Activated CD8-positive, alpha-beta memory T cell treated with anti-CD3 and anti-CD28 coated beads for 24 hours (primary cell): ENCODE measurements at regions not wholly inside any gene's neighbourhood (a gene's known extent, or its start where the extent isn't known, plus 50 kb on each side); places are given as distances from the start of the nearest gene placed in this dataset.
"Not testable (repeated sequence)": the region's sequence is repeated elsewhere in the genome, so short reads cannot be mapped to it uniquely, and the experiment has no call there.

Source experiments
- DNase-seq: peaks from one replicate; pipeline ENCODE4 v3.0.0-alpha.2; 2020

DNA sequence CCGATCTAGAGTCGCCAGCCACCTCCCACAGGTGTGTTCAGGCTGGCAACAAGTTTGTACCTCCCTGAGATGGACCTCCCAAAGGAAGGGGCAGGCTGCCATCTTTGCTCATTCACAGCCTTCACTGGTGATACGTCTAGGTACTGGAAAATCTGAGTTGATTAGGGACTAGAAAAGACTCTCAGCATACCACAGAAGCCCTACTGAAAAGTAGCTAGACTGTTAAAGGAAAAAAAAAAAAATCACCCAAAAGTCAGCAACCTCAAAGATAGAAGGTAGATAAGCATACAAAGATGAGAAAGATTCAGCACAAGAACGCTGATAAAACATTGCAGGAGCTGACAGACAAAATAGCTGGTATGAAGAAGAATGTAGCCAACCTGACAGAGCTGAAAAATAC lies 128.6 kb upstream of the WDR75 start:
- no peak for DNase-seq

DNA sequence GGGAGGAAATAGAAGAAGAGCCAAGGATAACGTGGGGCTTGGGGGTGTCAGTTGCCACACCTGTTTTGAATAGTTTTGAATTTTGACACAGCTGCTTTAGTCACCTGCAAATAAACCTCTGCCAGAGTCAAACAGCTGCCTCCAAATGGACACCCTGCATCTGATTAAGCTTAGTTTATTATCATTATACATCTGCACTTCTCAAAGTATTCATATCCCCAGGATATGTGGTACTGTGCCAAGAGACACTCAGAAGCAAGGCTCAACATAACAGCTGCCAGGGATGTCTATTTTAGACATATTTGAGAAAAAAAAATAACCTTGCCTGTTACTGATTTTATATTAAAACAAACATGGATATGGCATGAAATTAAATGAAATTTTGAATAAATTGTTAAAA lies 122.5 kb upstream of the WDR75 start:
- no peak for DNase-seq

DNA sequence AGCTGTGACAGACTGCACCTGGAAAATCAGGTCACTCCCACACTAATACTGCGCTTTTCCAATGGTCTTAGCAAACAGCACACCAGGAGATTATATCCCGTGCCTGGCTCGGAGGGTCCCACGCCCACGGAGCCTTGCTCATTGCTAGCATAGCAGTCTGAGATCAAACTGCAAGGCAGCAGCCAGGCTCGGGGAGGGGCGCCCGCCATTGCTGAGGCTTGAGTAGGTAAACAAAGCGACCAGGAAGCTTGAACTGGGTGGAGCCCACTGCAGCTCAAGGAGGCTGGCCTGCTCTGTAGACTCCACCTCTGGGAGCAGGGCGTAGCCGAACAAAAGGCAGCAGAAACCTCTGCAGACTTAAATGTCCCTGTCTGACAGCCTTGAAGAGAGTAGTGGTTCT lies 121.8 kb upstream of the WDR75 start:
- not testable (repeated sequence) for DNase-seq

DNA sequence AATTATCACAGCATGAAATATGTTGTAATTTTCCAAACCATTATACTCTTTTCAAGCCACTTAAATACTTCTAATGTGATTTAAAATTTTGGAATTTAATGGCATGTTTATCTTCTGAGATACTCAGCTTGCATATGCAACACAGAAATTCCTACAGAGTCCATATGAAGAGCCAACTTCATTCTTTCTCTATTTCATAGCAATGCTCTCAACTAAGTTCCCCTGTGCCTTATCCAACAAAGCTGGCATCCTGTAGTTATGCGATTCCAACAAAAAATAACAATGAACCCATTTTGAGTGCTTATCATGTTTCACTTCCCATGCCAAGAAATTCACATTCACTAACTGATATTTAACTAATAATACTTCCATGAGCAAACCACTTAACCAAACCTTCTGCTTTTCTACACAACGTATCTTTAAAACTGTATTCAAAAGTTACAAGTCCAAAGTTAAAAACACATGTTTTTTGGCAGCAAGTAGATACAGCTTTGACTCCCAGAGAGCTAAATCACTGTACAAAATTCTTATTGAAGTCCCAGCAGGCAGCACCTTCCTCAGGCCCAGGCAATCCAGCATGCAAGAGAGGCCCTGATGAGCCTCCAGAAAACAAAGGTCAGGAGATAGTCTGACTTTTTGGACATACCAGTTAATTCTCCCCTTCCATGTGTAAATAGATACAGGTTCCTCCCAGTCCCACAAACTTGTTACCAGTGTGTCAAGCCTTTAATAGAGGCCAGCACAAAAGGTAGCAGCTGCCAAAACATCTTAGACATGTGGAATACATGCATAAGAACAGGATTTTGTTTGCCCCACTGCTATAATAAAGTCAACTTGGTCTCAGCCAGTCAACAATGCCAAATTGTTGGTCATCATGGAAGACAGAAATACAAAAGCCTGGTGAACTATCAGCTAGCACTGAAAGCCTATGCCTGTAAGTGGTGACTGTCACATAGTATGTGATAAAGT lies 113.1 kb upstream of the WDR75 start:
- DNase-seq: no peak

DNA sequence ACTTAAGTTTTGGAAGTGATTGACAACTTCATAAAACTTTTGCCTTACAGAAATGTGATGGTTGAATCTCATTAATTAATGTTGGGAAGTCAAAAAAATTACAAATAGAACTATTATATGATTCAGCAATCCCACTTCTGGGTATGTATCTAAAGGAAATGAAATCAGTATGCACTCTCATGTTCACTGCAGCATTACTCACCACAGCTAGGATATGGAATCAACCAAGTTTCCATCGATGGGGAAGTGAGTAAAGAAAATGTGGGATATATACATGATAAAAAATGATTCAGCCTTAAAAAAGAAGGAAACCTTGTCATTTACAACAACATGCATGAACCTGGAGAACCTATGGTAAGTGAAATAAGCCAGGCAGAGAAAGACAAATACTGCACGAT lies 112.4 kb upstream of the WDR75 start:
- DNase-seq: no peak

DNA sequence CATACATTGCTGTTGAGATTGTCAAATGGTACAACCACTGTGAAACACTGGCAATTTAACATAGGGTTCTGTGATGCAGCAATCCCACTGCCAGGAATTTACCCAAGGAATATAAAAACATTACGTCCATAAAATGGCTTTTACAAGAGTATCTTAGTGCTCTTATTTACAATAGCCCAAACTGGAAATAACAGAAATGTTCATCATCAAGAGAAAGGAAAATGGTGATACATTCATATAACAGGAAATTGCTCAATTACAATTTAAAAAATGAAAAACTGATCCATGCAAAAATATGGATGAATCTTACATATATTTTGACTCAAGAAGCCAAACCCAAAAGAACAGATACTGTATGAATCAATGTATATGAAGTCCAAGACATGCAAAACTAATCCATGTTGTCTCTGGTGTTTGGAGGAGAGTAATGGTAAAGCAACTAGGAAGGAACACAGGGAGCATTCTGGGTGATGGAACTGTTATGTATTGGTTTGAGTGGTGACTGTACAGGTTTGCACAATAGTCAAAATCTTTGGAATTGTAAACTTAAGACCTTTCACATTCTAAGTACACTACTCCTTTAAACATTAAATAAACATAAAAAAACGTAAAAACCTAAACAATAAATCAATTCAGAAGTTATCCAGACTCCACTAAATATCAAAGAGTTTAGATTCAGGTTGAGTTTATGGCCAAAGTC lies 104.8 kb upstream of the WDR75 start:
- no peak for DNase-seq

DNA sequence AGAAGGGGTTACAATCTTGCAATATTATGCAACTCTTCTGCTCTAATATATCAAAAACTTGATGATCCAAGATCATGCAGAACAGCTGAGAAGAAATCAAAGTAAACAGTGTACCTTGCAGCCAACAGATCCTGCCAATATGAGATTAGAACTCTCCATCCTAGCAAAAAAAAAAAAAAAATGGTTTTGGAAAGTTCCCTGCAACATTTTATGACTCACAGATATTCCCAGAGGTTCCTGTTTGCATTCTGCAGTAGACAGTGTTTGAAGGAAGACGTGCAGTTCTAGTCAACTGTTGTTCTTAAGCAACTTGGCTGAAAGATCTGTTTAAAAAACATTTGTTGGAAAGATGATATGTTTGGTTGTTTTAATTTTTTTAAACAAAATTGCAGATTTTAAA lies 103.6 kb upstream of the WDR75 start:
- DNase-seq: no peak

DNA sequence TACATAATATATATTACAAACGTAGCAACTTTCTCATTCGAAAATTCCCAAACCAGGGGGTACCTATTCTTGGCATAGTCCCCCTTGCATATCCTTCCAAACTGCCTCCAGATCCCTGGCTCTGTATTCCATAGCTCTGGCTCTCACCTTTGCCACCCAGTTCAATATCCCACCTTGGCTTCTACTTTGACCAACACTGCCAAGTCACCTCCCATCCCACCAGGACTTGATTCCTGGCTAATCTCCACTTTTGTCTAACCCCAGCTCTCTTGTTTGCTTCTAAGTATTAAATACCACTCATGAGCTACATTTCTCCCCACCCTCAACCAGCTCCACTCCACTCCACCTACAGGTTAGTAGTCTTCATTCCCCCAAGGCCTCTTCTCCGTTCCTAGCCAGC lies 103.2 kb upstream of the WDR75 start:
- DNase-seq: no peak

DNA sequence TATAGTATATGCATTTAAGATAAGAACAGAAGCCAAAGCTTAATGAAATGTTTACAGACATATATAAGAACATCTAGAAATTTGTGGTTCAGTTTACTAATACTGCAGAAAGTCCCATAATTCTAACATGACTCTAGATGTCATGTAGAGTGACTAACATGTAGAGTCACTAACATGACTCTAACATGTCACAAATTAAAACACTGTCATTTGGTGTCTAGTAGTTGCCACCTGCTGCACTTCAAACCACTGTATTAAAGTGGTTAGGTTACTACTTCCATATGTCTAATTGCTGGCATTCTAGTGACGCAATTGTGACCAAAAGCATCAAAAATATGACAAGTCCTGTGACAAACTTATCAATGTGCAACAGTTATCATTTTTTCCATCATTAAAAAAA lies 100.2 kb upstream of the WDR75 start:
- no peak for DNase-seq

DNA sequence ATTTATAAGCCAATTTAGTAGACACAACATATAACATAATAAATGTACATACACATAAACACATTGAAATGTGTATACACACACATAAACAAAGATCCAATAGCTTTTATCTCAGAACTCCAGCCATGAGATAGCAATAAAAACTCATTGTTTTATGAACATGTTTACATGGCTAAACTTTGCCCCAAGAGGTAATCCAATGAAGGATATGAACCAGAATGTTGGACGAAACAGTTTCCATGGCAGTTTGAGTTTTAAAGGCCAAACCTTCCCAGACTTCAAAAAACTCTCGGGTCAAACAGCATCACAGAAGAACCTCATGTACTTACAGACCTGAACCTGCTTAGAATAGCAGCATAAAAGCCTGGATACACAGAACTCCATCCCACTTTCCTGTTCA lies 97.2 kb upstream of the WDR75 start:
- no peak for DNase-seq

DNA sequence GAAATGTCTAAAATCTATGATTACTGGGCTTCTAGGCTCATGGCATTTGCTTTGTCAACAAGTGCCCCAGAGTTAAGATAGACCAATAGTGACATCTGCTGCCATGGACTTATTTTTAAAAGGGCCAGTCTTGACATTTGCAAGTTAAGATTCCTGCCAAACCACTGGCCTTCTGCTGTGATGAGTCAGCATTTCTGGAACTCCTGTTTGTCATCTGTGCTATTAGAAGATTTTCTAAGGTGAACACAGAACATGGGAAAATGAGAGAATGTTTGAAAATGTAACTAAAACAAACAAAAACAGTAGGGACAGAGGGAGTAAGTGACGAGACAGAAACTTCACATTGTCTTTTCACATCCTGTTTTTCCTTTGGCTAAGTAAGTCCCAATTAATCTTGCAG lies 93.7 kb upstream of the WDR75 start:
- no peak for DNase-seq

DNA sequence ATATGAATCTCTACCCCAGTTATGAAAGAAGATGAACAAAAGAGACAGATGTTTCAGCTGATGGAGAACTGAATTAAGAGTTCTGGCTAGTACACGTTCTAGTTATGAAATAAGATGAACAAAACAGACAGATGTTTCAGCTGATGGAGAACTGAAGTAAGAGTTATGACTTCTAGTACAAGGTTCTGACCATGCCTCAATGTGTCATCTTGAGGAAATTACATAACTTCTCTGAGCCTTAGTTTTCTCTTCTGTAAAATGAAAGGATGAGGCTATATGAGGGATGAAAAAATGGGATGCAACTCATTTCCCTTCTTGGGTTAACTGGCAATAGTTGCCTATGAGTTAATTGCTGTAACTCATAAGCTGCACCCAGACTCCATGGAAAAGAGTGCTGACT lies 92.9 kb upstream of the WDR75 start:
- DNase-seq: no peak

DNA sequence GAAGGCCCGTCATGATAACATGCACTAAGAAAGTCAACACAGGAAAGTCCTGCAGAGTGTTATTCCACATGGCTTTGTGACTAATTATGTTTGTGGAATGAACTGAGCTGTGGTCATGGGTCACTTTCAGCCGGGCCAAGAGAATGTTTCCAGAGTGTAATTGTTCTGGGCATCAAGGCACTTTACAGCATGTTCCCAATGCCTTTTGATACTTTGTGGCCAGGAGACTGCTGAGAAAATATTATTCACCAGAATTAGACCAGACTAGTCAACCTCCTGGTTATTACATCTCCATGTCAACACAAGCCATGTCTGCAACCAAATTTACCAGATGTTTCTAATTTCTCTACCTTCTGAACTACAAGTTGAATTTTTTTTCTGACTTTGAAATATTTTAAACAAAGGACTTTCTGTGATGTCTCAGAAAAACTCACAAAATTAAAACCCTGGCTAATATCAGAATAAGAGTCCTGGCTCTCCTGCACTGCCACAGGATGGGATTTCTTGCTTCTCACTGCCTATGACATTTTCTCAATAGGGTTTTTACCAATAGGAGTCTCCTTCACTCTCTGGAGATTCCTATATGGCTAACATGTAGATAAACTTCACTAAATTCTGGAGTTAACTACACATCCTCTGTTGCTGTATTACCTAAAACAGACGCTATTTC lies 90.6 kb upstream of the WDR75 start:
- DNase-seq: no peak

DNA sequence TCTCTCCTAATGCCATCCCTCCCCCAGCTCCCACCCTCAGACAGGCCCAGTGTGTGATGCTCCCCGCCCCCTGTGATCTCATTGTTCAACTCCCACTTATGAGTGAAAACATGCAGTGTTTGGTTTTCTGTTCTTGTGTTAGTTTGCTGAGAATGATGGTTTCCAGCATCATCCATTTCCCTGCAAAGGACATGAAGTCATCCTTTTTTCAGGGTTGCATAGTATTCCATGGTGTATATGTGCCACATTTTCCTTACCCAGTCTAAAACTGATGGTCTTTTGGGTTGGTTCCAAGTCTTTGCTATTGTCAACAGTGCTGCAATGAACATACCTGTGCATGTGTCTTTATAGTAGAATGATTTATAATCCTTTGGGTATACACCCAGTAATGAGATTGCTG lies 89.3 kb upstream of the WDR75 start:
- DNase-seq: not testable (repeated sequence)

DNA sequence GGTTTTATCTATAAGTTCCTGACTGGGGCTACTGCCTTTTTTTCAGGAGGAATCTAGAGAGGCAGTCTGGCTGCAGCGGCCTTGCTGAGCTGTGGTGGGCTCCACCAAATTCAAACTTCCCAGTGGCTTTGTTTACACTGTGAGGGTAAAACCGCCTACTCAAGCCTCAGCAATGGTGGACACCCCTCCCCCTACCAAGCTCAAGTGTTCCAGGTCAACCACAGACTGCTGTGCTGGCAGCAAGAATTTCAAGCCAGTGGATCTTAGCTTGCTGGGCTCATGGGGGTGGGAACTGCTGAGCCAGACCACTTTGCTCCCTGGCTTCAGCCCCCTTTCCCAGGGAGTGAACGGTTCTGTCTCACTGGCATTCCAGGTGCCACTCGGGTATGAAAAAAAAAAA lies 83.9 kb upstream of the WDR75 start:
- not testable (repeated sequence) for DNase-seq

DNA sequence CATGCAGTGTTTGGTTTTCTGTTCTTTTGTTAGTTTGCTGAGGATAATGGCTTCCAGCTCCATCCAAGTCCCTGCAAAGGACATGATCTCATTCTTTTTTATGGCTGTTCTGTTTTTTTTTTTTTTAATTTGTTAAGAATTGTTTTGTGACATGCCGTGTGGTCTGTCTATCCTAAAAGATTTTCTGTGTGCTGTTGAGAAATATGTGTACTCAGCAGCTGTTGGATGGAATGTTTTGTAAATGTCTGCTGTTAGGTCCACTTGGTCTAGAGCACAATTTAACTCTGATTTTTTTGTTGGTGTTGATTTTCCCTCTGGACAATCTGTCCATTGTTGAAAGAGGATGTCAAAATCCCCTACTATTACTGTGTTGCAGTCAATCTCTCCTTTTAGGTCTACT lies 80.4 kb upstream of the WDR75 start:
- DNase-seq: no peak

DNA sequence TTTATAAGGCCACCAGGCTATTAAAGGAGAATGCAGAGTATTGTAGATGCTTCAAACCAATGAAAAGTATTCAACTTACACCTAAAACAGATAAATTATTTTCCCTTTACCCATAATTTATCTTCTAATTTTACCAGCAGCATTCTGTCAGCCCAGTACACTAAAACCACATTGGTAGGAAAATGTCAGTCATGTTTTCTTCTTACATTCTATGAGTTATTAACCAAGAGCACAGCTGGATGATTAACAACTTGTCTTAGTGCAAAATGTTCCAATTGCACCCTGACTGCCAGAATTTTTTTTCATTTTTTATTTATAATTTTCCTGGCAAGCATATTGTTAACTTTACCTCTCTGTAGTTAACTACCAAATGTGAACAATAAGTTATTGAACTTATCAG lies 79.0 kb upstream of the WDR75 start:
- DNase-seq: no peak

DNA sequence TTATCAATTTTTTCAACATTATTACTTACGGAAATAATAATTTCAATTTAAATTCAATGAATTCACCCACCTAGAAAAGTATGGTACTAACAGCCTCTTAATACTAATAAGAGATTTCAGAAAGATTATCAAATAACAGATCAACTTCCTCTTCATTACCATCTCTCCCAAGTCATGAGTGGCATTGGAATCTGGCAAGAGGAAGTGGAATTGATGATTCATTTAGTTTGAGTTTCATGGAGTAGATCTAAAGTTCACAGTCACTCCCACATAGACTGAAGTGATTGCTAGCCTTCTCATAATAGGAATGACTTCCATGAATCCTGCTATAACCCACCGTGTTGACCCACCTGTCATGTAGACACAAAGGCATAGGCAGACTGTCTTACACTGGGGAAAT lies 77.7 kb upstream of the WDR75 start:
- DNase-seq: no peak

DNA sequence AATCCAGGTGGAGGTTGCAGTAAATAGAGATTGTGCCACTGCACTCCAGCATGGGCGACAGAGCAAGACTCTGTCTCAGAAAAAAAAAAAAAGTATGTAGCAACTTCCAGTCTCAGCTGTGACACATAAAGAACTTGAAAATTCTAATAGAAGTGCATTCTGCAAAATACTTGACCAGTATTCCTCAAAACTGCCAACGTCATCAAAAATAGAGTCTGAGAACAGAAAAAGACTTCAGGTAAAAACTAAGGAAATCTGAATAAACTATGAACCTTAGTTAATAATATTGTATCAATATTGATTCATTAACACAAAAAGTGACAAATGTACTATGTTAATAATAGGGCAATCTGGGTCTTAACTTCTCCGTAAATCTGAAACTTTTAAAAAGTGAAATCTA lies 76.7 kb upstream of the WDR75 start:
- DNase-seq: no peak

DNA sequence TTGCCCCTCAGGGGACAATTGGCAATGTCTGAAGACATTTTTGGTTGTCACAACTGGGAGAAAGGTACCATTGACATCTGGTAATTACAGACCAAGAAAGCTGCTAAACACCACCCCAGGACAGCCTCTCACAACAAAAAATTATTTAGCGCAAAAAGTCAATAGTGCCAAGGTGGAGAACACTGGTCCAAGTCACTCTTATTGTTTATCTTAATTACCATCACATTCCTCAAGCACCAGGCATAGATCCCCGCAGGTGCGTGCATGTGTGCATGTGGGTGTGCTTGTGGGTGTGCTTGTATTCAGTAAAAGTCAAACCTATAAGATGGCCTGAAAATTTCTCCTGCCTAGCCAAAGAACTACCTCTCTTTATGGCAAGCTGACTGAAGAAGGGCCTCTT lies 74.9 kb upstream of the WDR75 start:
- DNase-seq: no peak

DNA sequence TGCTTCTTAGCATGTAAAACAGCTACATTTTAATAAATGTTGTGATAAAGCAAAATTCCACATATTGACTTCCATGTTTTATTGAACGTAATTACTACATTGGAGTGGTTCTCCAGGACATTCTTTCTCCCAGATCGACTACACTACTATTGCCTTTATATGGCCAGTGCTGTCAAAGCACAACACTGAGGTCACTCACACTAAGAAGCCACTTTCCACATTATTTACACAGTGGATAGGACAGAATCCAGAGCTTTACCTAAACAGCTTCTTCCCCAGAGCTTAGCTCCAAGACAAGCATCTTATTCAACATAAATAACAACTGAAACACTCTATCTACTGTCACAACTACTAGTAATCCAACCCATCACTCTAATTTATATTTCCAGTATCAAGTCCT lies 73.9 kb upstream of the WDR75 start:
- no peak for DNase-seq

DNA sequence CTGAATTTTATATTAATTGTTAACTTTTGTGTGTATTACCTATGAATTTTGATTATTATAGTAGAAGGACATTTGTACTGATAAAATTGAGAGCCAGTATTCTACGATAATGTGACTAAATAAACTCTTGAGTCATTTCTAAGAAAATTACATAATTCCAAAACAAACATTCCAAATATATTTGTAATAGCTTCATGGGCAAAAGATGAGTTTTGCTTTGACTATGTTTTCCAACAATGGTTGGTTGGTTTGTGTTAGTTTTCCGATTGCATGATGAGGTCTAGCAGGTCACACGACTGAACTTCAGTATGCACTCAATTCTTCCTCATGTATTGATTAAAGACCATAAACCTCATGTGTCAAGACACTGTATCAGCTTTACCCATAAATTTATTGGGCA lies 71.7 kb upstream of the WDR75 start:
- no peak for DNase-seq

DNA sequence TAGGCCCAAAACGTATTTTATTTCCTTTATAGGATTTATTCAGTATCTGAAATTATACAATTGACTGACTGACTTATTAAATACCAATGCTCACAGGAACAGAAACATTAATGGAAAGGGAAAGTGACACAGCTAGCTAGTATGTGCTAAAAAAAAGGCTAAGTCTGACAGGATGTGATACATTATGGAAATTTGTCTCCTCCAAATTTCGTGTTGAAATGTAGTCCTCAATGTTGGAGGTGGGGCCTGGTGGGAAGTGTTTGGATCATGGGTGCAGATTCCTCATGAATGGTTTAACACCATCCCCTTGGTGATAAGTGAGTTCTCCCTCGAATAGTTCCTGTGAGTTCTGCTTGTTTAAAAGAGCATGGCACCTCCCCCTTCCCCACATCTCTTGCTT lies 70.6 kb upstream of the WDR75 start:
- DNase-seq: no peak

DNA sequence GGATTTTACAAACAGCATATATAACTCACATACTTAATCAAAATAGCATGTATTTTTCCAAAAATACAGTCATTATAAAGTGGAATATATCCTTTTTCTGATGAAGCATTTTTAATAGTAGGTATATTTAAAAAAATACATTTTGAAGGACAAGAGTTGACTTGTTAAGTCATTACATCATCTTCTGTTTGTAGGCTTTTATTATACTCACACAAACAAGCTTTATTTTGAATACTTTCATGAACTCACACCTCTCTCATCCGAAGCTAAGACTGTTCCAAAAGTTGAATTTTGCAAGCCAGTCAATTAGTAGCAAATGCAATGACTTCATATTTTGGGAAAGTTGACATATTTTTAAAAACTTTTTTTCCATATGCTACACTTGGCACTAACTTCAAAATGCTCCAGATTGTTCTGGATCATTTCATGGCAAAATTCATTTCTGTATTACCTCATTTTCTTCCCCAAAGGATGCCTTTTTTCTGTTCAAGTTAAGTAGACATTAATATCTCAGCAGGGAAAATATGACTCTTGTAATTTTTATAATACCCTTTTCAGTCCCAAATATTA lies 68.5 kb upstream of the WDR75 start:
- no peak for DNase-seq
